ENCODE measurements at regions not wholly inside any gene's neighbourhood (a gene's known extent, or its start where the extent isn't known, plus 50 kb on each side); places are given as distances from the start of the nearest gene placed in this dataset.
A peak's percentile ranks its signal among the peaks of the same experiment; 100 is the strongest.

- H3K36me3 Mint-ChIP-seq: no peaks in the 10 kb centered on the region
- ChIA-PET CTCF (no interaction called here), POLR2A (no interaction called here)
- no peaks in the 10 kb centered on the region for H3K9me3 Mint-ChIP-seq
- H3K27ac ChIP-seq (ENCODE audit: low read length): no peak overlapping the region
- DNase-seq (no peak), ATAC-seq (replicated peaks in 1 of 4) (no peak)
- no peaks in the 10 kb centered on the region for H3K4me1 ChIP-seq (ENCODE audit: control insufficient read depth in 1 of 2, extremely low read depth in 1 of 2, insufficient read depth in 2 of 2, low read length in 2 of 2)
- 85% methylated on average over 11 of the region's 18 CpGs for WGBS (ENCODE audit: insufficient coverage)
- H3K9me3 ChIP-seq: no peaks in the 10 kb centered on the region
- no peak overlapping the region for H3K27ac Mint-ChIP-seq
- no peaks in the 10 kb centered on the region for H3K36me3 ChIP-seq (ENCODE audit: control insufficient read depth in 2 of 2, extremely low read depth in 1 of 2, insufficient read depth in 1 of 2, low read length in 1 of 2)
- peaks cover 2 to 48% of the 10 kb centered on the region in 2 experiments for H3K27me3 ChIP-seq (replicated peaks in 1 of 2; ENCODE audit: control insufficient read depth in 2 of 2, extremely low read depth in 1 of 2, insufficient read depth in 2 of 2, low read length in 1 of 2)
- no peak overlapping the region for H3K4me3 Mint-ChIP-seq
- no peaks in the 10 kb centered on the region for H3K4me1 Mint-ChIP-seq
- no peak overlapping the region for H3K4me3 ChIP-seq (ENCODE audit: control insufficient read depth in 1 of 2, extremely low read depth in 1 of 2, low read length in 1 of 2)
- H3K27me3 Mint-ChIP-seq: peaks cover 41 to 54% of the 10 kb centered on the region in 2 donors
Measured at GRCh38 chr22:49355211-49355920, 472.3 kb downstream of the BRD1 start.

GRCh38 chr22:49354516-49355210, 473.0 kb downstream of the BRD1 start:
- H3K36me3 Mint-ChIP-seq: no peaks in the 10 kb centered on the region
- ChIA-PET POLR2A (no interaction called here), CTCF (no interaction called here)
- H3K27ac Mint-ChIP-seq: no peak overlapping the region
- no peak overlapping the region for H3K4me3 ChIP-seq (ENCODE audit: control insufficient read depth in 1 of 2, extremely low read depth in 1 of 2, low read length in 1 of 2)
- H3K27me3 ChIP-seq (replicated peaks in 1 of 2; ENCODE audit: control insufficient read depth in 2 of 2, extremely low read depth in 1 of 2, insufficient read depth in 2 of 2, low read length in 1 of 2): peaks cover 2 to 55% of the 10 kb centered on the region in 2 experiments
- H3K4me3 Mint-ChIP-seq: no peak overlapping the region
- peaks cover 41 to 57% of the 10 kb centered on the region in 2 donors for H3K27me3 Mint-ChIP-seq
- no peaks in the 10 kb centered on the region for H3K4me1 ChIP-seq (ENCODE audit: control insufficient read depth in 1 of 2, extremely low read depth in 1 of 2, insufficient read depth in 2 of 2, low read length in 2 of 2)
- DNase-seq (no peak), ATAC-seq (replicated peaks in 1 of 4) (no peak)
- no peaks in the 10 kb centered on the region for H3K4me1 Mint-ChIP-seq
- no peak overlapping the region for H3K27ac ChIP-seq (ENCODE audit: low read length)
- H3K36me3 ChIP-seq (ENCODE audit: control insufficient read depth in 2 of 2, extremely low read depth in 1 of 2, insufficient read depth in 1 of 2, low read length in 1 of 2): no peaks in the 10 kb centered on the region
- H3K9me3 Mint-ChIP-seq: no peaks in the 10 kb centered on the region
- no peaks in the 10 kb centered on the region for H3K9me3 ChIP-seq
- WGBS (ENCODE audit: insufficient coverage): 51% methylated on average over 8 of the region's 14 CpGs

DNA sequence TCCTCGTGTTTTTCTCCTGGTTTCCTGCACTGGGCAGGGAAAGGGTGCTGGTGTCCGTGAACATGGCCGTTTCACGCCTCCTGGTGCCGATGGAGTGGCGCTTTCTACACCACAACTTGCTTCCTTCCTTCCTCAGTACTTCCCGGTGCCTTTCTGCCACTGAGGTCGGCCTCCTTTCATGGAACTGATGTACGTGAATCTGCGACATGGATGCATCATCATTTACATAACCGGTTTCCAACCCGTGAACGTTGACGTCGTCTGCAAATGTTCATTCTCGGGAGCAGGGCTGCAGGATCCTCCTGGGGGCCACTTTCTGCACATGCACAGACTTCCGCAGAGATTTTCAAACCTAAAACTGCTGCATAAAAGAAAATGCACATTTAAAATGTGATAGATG, 474.4 kb downstream of the BRD1 start:
- Histone ChIP-seq H3K27me3 (replicated peaks in 1 of 2; ENCODE audit: control insufficient read depth in 2 of 2, extremely low read depth in 1 of 2, insufficient read depth in 2 of 2, low read length in 1 of 2) (peaks cover 0 to 64% of the 10 kb centered on the region in 2 experiments), H3K9me3 (no peaks in the 10 kb centered on the region), H3K4me1 (ENCODE audit: control insufficient read depth in 1 of 2, extremely low read depth in 1 of 2, insufficient read depth in 2 of 2, low read length in 2 of 2) (no peaks in the 10 kb centered on the region), H3K36me3 (ENCODE audit: control insufficient read depth in 2 of 2, extremely low read depth in 1 of 2, insufficient read depth in 1 of 2, low read length in 1 of 2) (no peaks in the 10 kb centered on the region), H3K27ac (ENCODE audit: low read length) (no peak overlapping the region), H3K4me3 (ENCODE audit: control insufficient read depth in 1 of 2, extremely low read depth in 1 of 2, low read length in 1 of 2) (no peak overlapping the region)
- no peak for ATAC-seq (replicated peaks in 1 of 4)
- no peak overlapping the region for H3K27ac Mint-ChIP-seq
- no peak overlapping the region for H3K4me3 Mint-ChIP-seq
- no peaks in the 10 kb centered on the region for H3K4me1 Mint-ChIP-seq
- H3K27me3 Mint-ChIP-seq: peaks cover 46 to 56% of the 10 kb centered on the region in 2 donors
- WGBS (ENCODE audit: insufficient coverage): 75% methylated on average over 16 of the region's 17 CpGs
- no peak for DNase-seq
- CTCF ChIA-PET: no interaction called here
- POLR2A ChIA-PET: no interaction called here
- no peaks in the 10 kb centered on the region for H3K36me3 Mint-ChIP-seq
- H3K9me3 Mint-ChIP-seq: no peaks in the 10 kb centered on the region

DNA sequence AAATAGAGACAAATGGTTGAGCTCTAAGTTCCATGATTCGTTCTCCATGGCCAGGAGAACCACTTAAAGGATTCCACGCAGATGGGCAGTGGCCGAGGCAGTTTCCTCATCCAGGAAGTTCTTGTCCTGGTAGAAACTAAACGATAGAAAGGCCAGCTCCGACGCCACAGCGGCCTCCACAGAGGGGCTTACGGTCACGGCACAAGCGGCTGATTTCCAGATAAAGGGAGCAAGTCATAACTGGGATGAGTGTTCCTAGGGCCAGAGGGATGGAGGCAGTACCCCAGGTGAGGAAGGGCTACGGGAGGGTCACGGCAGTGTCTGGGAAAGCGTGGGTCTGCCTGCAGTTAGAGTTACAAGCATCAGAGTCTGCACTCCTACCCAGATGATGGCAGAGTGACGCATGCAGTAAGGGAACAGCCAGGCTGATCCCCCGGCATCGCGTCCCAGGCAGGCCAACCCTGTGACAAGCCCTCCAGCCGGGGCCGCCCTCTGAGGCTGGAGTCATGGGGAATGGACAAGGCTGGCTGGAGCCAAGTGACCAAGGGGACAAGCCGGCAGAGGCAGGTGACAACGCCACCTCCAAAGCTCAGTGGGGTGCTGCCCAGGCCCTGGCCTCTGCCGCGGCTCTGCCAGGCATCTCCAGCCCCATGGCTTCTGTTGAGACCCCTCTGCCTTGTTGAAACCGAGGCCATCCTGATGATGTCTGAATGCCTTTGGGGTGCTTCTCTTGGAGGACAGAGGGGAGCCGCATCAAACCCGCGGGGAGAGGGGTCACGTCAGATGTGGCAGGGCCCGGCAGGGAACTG, 475.1 kb downstream of the BRD1 start:
- Mint-ChIP-seq H3K27ac (peak overlapping the region in 1 of 2 donors; percentile 31), H3K4me1 (no peaks in the 10 kb centered on the region), H3K9me3 (no peaks in the 10 kb centered on the region), H3K4me3 (no peak overlapping the region), H3K36me3 (no peaks in the 10 kb centered on the region), H3K27me3 (peaks cover 46 to 52% of the 10 kb centered on the region in 2 donors)
- ATAC-seq (replicated peaks in 1 of 4) (no peak), DNase-seq (no peak)
- CTCF ChIA-PET: no interaction called here
- no peak overlapping the region for H3K4me3 ChIP-seq (ENCODE audit: control insufficient read depth in 1 of 2, extremely low read depth in 1 of 2, low read length in 1 of 2)
- POLR2A ChIA-PET: no interaction called here
- H3K4me1 ChIP-seq (ENCODE audit: control insufficient read depth in 1 of 2, extremely low read depth in 1 of 2, insufficient read depth in 2 of 2, low read length in 2 of 2): no peaks in the 10 kb centered on the region
- H3K27me3 ChIP-seq (replicated peaks in 1 of 2; ENCODE audit: control insufficient read depth in 2 of 2, extremely low read depth in 1 of 2, insufficient read depth in 2 of 2, low read length in 1 of 2): peaks cover 0 to 59% of the 10 kb centered on the region in 2 experiments
- H3K27ac ChIP-seq (ENCODE audit: low read length): no peak overlapping the region
- no peaks in the 10 kb centered on the region for H3K9me3 ChIP-seq
- H3K36me3 ChIP-seq (ENCODE audit: control insufficient read depth in 2 of 2, extremely low read depth in 1 of 2, insufficient read depth in 1 of 2, low read length in 1 of 2): no peaks in the 10 kb centered on the region
- 83% methylated on average over 24 of the region's 29 CpGs for WGBS (ENCODE audit: insufficient coverage)

DNA sequence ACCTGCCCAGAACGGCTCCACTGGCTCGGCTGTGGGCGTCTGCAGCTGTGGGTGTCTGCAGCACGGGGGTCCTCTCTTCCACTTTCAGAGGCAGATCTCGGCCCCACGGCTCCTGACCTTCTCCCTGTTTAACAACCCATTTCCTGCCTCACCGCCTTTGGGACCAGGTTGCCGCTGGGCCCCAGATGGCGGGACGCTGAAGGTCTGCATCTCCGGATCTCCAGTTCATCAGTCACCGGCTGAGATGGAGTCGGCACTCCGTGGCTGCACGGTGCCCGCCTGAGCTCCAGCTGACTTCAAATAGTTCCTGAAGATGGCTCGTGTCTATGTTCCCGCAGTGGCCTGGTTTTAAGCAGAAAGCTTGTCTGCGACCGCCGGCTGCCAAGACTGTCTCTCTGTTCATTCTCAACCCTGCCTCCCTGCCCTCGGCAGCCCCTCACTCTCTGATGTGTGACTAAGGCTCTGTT, 475.9 kb downstream of the BRD1 start:
- DNase-seq (no peak), ATAC-seq (replicated peaks in 1 of 4) (no peak)
- 83% methylated on average over 22 of the region's 22 CpGs for WGBS (ENCODE audit: insufficient coverage)
- Mint-ChIP-seq H3K36me3 (no peaks in the 10 kb centered on the region), H3K4me3 (no peak overlapping the region), H3K27ac (no peak overlapping the region), H3K27me3 (peaks cover 46 to 52% of the 10 kb centered on the region in 2 donors), H3K4me1 (no peaks in the 10 kb centered on the region), H3K9me3 (no peaks in the 10 kb centered on the region)
- H3K4me1 ChIP-seq (ENCODE audit: control insufficient read depth in 1 of 2, extremely low read depth in 1 of 2, insufficient read depth in 2 of 2, low read length in 2 of 2): no peaks in the 10 kb centered on the region
- CTCF ChIA-PET: no interaction called here
- H3K27ac ChIP-seq (ENCODE audit: low read length): no peak overlapping the region
- peaks cover 0 to 59% of the 10 kb centered on the region in 2 experiments for H3K27me3 ChIP-seq (replicated peaks in 1 of 2; ENCODE audit: control insufficient read depth in 2 of 2, extremely low read depth in 1 of 2, insufficient read depth in 2 of 2, low read length in 1 of 2)
- H3K36me3 ChIP-seq (ENCODE audit: control insufficient read depth in 2 of 2, extremely low read depth in 1 of 2, insufficient read depth in 1 of 2, low read length in 1 of 2): no peaks in the 10 kb centered on the region
- POLR2A ChIA-PET: no interaction called here
- H3K4me3 ChIP-seq (ENCODE audit: control insufficient read depth in 1 of 2, extremely low read depth in 1 of 2, low read length in 1 of 2): no peak overlapping the region
- H3K9me3 ChIP-seq: no peaks in the 10 kb centered on the region

- ATAC-seq (replicated peaks in 1 of 4) (no peak), DNase-seq (no peak)
- H3K36me3 Mint-ChIP-seq: no peaks in the 10 kb centered on the region
- 59% methylated on average over 13 of the region's 18 CpGs for WGBS (ENCODE audit: insufficient coverage)
- no peaks in the 10 kb centered on the region for H3K36me3 ChIP-seq (ENCODE audit: control insufficient read depth in 2 of 2, extremely low read depth in 1 of 2, insufficient read depth in 1 of 2, low read length in 1 of 2)
- H3K4me1 ChIP-seq (ENCODE audit: control insufficient read depth in 1 of 2, extremely low read depth in 1 of 2, insufficient read depth in 2 of 2, low read length in 2 of 2): no peaks in the 10 kb centered on the region
- no peak overlapping the region for H3K4me3 ChIP-seq (ENCODE audit: control insufficient read depth in 1 of 2, extremely low read depth in 1 of 2, low read length in 1 of 2)
- H3K9me3 ChIP-seq: no peaks in the 10 kb centered on the region
- no peaks in the 10 kb centered on the region for H3K4me1 Mint-ChIP-seq
- peaks cover 40 to 51% of the 10 kb centered on the region in 2 donors for H3K27me3 Mint-ChIP-seq
- peaks cover 0 to 67% of the 10 kb centered on the region in 2 experiments for H3K27me3 ChIP-seq (replicated peaks in 1 of 2; ENCODE audit: control insufficient read depth in 2 of 2, extremely low read depth in 1 of 2, insufficient read depth in 2 of 2, low read length in 1 of 2)
- H3K9me3 Mint-ChIP-seq: no peaks in the 10 kb centered on the region
- no peak overlapping the region for H3K4me3 Mint-ChIP-seq
- H3K27ac Mint-ChIP-seq: no peak overlapping the region
- POLR2A ChIA-PET: no interaction called here
- H3K27ac ChIP-seq (ENCODE audit: low read length): no peak overlapping the region
- CTCF ChIA-PET: no interaction called here
Measured at GRCh38 chr22:49350441-49351121, 477.1 kb downstream of the BRD1 start.

Measured in T-cell (primary cell).